ENCODE measurements at regions not wholly inside any gene's neighbourhood (a gene's known extent, or its start where the extent isn't known, plus 50 kb on each side); places are given as distances from the start of the nearest gene placed in this dataset.

DNA sequence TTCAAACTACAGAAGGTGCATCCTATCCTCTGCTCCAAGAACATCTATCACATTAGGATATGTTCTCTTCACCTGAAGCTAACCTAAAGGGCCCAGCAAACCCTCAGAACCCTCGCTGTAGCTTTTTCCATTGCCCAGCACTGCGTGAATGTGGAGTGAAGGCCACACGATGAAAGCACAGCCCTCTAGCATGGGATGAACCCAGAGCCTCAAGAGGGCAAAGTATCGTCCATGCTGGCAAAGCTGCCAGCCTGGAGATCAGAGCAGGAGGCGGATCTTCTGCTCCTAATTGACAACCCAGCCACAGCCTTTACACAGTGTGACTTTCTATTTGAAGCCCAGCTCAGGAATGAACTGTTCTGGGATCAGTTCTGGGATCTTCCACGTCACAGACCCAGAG, 65.1 kb upstream of the USP47 start:
- TF ChIP-seq, protein P1, sequence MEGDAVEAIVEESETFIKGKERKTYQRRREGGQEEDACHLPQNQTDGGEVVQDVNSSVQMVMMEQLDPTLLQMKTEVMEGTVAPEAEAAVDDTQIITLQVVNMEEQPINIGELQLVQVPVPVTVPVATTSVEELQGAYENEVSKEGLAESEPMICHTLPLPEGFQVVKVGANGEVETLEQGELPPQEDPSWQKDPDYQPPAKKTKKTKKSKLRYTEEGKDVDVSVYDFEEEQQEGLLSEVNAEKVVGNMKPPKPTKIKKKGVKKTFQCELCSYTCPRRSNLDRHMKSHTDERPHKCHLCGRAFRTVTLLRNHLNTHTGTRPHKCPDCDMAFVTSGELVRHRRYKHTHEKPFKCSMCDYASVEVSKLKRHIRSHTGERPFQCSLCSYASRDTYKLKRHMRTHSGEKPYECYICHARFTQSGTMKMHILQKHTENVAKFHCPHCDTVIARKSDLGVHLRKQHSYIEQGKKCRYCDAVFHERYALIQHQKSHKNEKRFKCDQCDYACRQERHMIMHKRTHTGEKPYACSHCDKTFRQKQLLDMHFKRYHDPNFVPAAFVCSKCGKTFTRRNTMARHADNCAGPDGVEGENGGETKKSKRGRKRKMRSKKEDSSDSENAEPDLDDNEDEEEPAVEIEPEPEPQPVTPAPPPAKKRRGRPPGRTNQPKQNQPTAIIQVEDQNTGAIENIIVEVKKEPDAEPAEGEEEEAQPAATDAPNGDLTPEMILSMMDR (IDR thresholded peaks at IDR 0.05), result no peak
- no peak for TF ChIP-seq POLR2A (IDR thresholded peaks at IDR 0.05)
